HEK293T (cell line): ENCODE measurements at regions not wholly inside any gene's neighbourhood (a gene's known extent, or its start where the extent isn't known, plus 50 kb on each side); places are given as distances from the start of the nearest gene placed in this dataset.

Experiments
- CTCF ChIA-PET: fragments of 350-600 bp; formaldehyde crosslinking; extraction: SDS; loops from one replicate; lab custom pipeline; 2021; ENCODE audit warnings: antibody characterized with exemption, inconsistent platforms; lab: Yijun Ruan, JAX
- POLR2A ChIA-PET: fragments of 350-600 bp; formaldehyde crosslinking; extraction: SDS; loops from one replicate; lab custom pipeline; 2020; ENCODE audit warnings: antibody characterized with exemption, inconsistent platforms; lab: Yijun Ruan, JAX
- DNase-seq: peaks from one replicate; pipeline ENCODE4 v3.0.0; 2012; ENCODE audit warnings: mixed read lengths; ENCODE audit errors: extremely low spot score
- ARNT ChIP-seq: fragments of 450-650 bp; IDR thresholded peaks from 2 replicates; pipeline ENCODE4 v1.6.1; 2017; ENCODE audit warnings: mild to moderate bottlenecking
- BHLHE40 ChIP-seq: fragments of 450-650 bp; IDR thresholded peaks from 2 replicates; pipeline ENCODE4 v1.6.1; 2016; ENCODE audit warnings: mild to moderate bottlenecking, moderate library complexity, borderline replicate concordance
- CTBP1 ChIP-seq: fragments of 450-650 bp; IDR thresholded peaks from 2 replicates; pipeline ENCODE4 v1.6.1; 2016; ENCODE audit warnings: borderline replicate concordance
- ELF4 ChIP-seq: fragments of 450-650 bp; IDR thresholded peaks from 2 replicates; pipeline ENCODE4 v1.6.1; 2017; ENCODE audit warnings: antibody characterized with exemption
- FOXA1 ChIP-seq: fragments of 450-650 bp; IDR thresholded peaks from 2 replicates; pipeline ENCODE4 v1.6.1; 2016; ENCODE audit warnings: mild to moderate bottlenecking
- FOXK2 ChIP-seq: fragments of 450-650 bp; IDR thresholded peaks from 2 replicates; pipeline ENCODE4 v1.6.1; 2016; ENCODE audit warnings: mild to moderate bottlenecking
- FOXM1 ChIP-seq: fragments of 450-650 bp; IDR thresholded peaks from 2 replicates; pipeline ENCODE4 v1.6.1; 2017; ENCODE audit warnings: mild to moderate bottlenecking, borderline replicate concordance
- HDGF ChIP-seq: fragments of 450-650 bp; IDR thresholded peaks from 2 replicates; pipeline ENCODE4 v1.6.1; 2017; ENCODE audit warnings: antibody characterized with exemption, borderline replicate concordance
- L3MBTL2 ChIP-seq: fragments of 450-650 bp; conservative IDR thresholded peaks from 2 replicates; pipeline ENCODE4 v1.6.1; 2016; ENCODE audit warnings: mild to moderate bottlenecking
- LEF1 ChIP-seq: fragments of 450-650 bp; IDR thresholded peaks from 2 replicates; pipeline ENCODE4 v1.6.1; 2017; ENCODE audit warnings: mild to moderate bottlenecking, borderline replicate concordance
- NFRKB ChIP-seq: fragments of 450-650 bp; IDR thresholded peaks from 2 replicates; pipeline ENCODE4 v1.6.1; 2016; ENCODE audit warnings: mild to moderate bottlenecking, moderate library complexity
- PKNOX1 ChIP-seq: fragments of 450-650 bp; IDR thresholded peaks from 2 replicates; pipeline ENCODE4 v1.6.1; 2016
- SP1 ChIP-seq: fragments of 450-650 bp; IDR thresholded peaks from 2 replicates; pipeline ENCODE4 v1.6.1; 2017
- SUZ12 ChIP-seq: fragments of 450-650 bp; IDR thresholded peaks from 2 replicates; pipeline ENCODE4 v1.6.1; 2016; ENCODE audit warnings: mild to moderate bottlenecking
- TARDBP ChIP-seq: fragments of 450-650 bp; IDR thresholded peaks from 2 replicates; pipeline ENCODE4 v1.6.1; 2016
- ZNF384 ChIP-seq: fragments of 450-650 bp; IDR thresholded peaks from 2 replicates; pipeline ENCODE4 v1.6.1; 2016

DNA sequence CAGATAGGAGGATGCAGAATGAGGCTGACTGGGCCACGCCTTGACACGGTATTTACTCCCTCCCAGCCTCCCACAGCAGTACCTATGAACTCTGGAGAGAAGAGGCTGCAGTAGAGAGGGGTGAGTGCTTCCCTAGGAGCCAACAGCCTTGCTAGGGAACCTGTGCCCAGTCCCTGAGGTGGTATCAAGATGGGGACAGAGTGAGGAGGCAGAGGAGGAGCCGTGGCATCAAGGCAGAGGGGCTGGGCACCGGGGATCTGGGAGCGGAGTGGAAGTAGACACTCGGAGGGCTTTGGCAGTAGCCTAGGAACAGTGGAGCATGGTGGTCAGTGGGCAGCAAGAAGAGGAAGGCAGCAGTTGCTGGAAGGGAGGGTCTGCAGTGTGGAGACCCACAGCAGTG, 68.7 kb upstream of the CHST15 start:
- ChIA-PET POLR2A (no interaction called here), CTCF (no interaction called here)
- DNase-seq: no peak
- TF ChIP-seq SUZ12: no peak
- TF ChIP-seq FOXM1: no peak
- no peak for TF ChIP-seq PKNOX1
- TF ChIP-seq HDGF: no peak
- TF ChIP-seq NFRKB: no peak

- TF ChIP-seq TARDBP: no peak
- no peak for TF ChIP-seq L3MBTL2
- no peak for TF ChIP-seq ARNT
- no peak for TF ChIP-seq SP1
- TF ChIP-seq HDGF: no peak
- TF ChIP-seq CTBP1: no peak
- no peak for TF ChIP-seq BHLHE40
- no peak for TF ChIP-seq NFRKB
- TF ChIP-seq SUZ12: no peak
- no peak for TF ChIP-seq LEF1
- no peak for TF ChIP-seq FOXK2
- no peak for TF ChIP-seq ELF4
- no peak for TF ChIP-seq ZNF384
- DNase-seq: no peak
- POLR2A ChIA-PET: no interaction called here
- CTCF ChIA-PET: no interaction called here
These were observed 68.2 kb upstream of the CHST15 start for GRCh38 chr10:124161601-124162000.

DNA sequence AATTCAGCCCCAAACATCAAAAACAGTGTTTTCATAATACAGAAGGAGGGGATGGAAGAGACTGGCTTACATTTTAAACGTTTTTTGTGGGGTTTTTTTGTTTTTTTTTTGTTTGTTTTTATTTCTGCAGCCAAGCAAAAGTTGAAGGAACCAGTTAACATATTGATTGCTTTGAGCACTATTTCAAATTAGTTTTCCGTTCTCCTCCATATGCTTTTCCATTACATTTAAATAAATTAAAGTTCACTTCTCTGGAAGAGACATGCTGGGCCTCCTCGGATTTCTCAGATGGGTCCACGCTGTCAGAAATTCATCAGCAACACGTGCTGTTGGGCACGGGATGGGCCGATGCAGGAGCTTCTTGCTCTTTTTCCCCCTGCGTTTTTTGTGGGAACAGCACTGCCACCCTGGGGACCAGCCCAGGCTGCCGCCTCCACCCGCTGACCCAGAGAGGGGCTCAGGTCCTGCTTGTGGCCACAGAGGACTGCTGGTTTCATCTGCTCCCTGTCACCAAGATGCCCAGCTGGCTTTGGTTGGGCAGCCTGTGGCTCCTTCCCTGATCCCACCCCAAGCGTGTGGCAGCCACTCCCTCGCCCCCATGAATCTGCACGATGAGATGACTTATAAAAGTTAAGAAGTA, 67.7 kb upstream of the CHST15 start:
- TF ChIP-seq PKNOX1 (no peak), FOXA1 (no peak), HDGF (no peak), FOXM1 (no peak), ELF4 (no peak), CTBP1 (no peak), SP1 (no peak), ZNF384 (no peak), NFRKB (no peak), TARDBP (no peak), BHLHE40 (no peak), LEF1 (no peak), FOXK2 (no peak), L3MBTL2 (no peak), SUZ12 (no peak), ARNT (no peak)
- DNase-seq: no peak
- CTCF ChIA-PET: no interaction called here
- POLR2A ChIA-PET: no interaction called here

DNA sequence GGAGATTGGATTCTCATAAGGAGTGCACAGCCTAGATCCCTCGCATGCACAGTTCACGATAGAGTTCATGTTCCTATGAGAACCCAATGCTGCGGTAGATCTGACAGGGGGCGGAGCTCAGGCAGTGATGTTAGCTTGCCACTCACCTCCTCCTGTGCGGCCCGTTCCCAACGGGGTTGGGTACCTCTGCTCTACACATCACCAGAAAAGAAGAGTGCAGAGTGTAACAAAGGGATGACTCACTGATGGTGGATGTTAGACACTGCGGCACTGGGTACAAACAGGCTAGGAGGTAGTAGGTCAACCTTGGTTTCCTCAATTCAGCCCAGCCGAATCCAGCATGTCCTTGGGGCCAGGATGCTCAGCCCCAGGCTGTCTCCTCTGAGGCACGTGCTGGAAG, 66.8 kb upstream of the CHST15 start:
- TF ChIP-seq FOXM1: no peak
- no peak for TF ChIP-seq ELF4
- no peak for TF ChIP-seq SP1
- no peak for TF ChIP-seq HDGF
- TF ChIP-seq ARNT: no peak
- no peak for TF ChIP-seq FOXA1
- TF ChIP-seq BHLHE40: no peak
- no peak for TF ChIP-seq LEF1
- no peak for TF ChIP-seq NFRKB
- TF ChIP-seq CTBP1: no peak
- TF ChIP-seq PKNOX1: no peak
- POLR2A ChIA-PET: no interaction called here
- CTCF ChIA-PET: no interaction called here
- DNase-seq: no peak

DNA sequence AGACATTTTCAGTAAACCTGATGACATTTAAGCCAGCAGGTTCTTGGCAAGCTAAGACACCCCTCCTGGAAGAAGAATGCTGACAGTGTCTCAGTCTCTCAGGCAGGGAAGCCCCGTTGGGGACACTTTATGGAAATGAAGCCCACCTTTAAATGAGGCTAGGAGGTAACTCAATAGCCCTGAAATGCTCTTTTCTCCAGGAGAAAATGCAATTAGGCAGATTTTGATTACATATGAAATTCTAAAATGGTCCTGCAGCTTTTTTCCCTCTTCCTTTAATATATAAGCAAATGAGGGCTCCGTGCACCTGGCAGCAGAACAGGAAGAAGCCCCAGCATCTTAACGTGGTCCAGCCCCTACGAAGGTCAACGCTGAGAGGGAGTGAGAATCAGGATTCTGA, 65.8 kb upstream of the CHST15 start:
- ChIA-PET CTCF (no interaction called here), POLR2A (no interaction called here)
- DNase-seq: no peak
- no peak for TF ChIP-seq CTBP1

- POLR2A ChIA-PET: no interaction called here
- CTCF ChIA-PET: no interaction called here
- TF ChIP-seq ZNF384: no peak
- TF ChIP-seq ARNT: no peak
- no peak for TF ChIP-seq ELF4
- no peak for TF ChIP-seq PKNOX1
- no peak for TF ChIP-seq CTBP1
- no peak for TF ChIP-seq NFRKB
- TF ChIP-seq L3MBTL2: no peak
- TF ChIP-seq BHLHE40: no peak
- TF ChIP-seq FOXK2: no peak
- TF ChIP-seq FOXA1: no peak
- no peak for TF ChIP-seq SP1
- no peak for TF ChIP-seq SUZ12
- no peak for TF ChIP-seq HDGF
- no peak for DNase-seq
These were observed 65.2 kb upstream of the CHST15 start for GRCh38 chr10:124158592-124158991.
